ENCODE measurements at regions not wholly inside any gene's neighbourhood (a gene's known extent, or its start where the extent isn't known, plus 50 kb on each side); places are given as distances from the start of the nearest gene placed in this dataset.

- no peak overlapping the region for H3K4me3 ChIP-seq
- H3K4me1 ChIP-seq (replicated peaks) = no peaks in the 10 kb centered on the region
- no peak overlapping the region for H3K27ac ChIP-seq
- H3K9me3 ChIP-seq = no peaks in the 10 kb centered on the region
- no peaks in the 10 kb centered on the region for H3K27me3 ChIP-seq (replicated peaks; ENCODE audit: insufficient read depth)
- no peak for DNase-seq (ENCODE audit: low spot score)
- H3K36me3 ChIP-seq = no peaks in the 10 kb centered on the region
- intact Hi-C loops (cut with DNase I) = no loop called here
- WGBS = 63% methylated on average over 1 of the region's 1 CpG
- TF ChIP-seq POLR2A (IDR thresholded peaks at IDR 0.05) (no peak), POLR2AphosphoS5 (IDR thresholded peaks at IDR 0.05) (no peak)
- TF ChIP-seq, protein P1, sequence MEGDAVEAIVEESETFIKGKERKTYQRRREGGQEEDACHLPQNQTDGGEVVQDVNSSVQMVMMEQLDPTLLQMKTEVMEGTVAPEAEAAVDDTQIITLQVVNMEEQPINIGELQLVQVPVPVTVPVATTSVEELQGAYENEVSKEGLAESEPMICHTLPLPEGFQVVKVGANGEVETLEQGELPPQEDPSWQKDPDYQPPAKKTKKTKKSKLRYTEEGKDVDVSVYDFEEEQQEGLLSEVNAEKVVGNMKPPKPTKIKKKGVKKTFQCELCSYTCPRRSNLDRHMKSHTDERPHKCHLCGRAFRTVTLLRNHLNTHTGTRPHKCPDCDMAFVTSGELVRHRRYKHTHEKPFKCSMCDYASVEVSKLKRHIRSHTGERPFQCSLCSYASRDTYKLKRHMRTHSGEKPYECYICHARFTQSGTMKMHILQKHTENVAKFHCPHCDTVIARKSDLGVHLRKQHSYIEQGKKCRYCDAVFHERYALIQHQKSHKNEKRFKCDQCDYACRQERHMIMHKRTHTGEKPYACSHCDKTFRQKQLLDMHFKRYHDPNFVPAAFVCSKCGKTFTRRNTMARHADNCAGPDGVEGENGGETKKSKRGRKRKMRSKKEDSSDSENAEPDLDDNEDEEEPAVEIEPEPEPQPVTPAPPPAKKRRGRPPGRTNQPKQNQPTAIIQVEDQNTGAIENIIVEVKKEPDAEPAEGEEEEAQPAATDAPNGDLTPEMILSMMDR (IDR thresholded peaks at IDR 0.05) = no peak
Measured at GRCh38 chr4:43959976-43960375, 488.6 kb downstream of the KCTD8 start.

- WGBS = 97% methylated on average over 9 of the region's 9 CpGs
Measured at GRCh38 chr4:43968011-43968410, 480.6 kb downstream of the KCTD8 start.

GRCh38 chr4:43983610-43984009 lies 465.0 kb downstream of the KCTD8 start:
- TF ChIP-seq POLR2A (IDR thresholded peaks at IDR 0.05) = no peak
- TF ChIP-seq POLR2AphosphoS5 (IDR thresholded peaks at IDR 0.05) = no peak
- TF ChIP-seq, protein P1 (IDR thresholded peaks at IDR 0.05) = no peak
- 92% methylated on average over 1 of the region's 1 CpG for WGBS
- H3K27ac ChIP-seq = no peak overlapping the region
- H3K36me3 ChIP-seq = no peaks in the 10 kb centered on the region
- no peaks in the 10 kb centered on the region for H3K27me3 ChIP-seq (replicated peaks; ENCODE audit: insufficient read depth)
- intact Hi-C loops (cut with DNase I) = no loop called here
- H3K9me3 ChIP-seq = no peaks in the 10 kb centered on the region
- H3K4me3 ChIP-seq = no peak overlapping the region
- DNase-seq (ENCODE audit: low spot score) = no peak
- H3K4me1 ChIP-seq (replicated peaks) = no peaks in the 10 kb centered on the region

More at GRCh38 chr4:43968011-43968410, 480.6 kb downstream of the KCTD8 start:
- Histone ChIP-seq H3K36me3 (no peaks in the 10 kb centered on the region), H3K27ac (no peak overlapping the region), H3K9me3 (no peaks in the 10 kb centered on the region), H3K4me1 (replicated peaks) (no peaks in the 10 kb centered on the region), H3K27me3 (replicated peaks; ENCODE audit: insufficient read depth) (no peaks in the 10 kb centered on the region), H3K4me3 (no peak overlapping the region)
- intact Hi-C loops (cut with DNase I) = no loop called here
- no peak for DNase-seq (ENCODE audit: low spot score)
- TF ChIP-seq, protein P1 (IDR thresholded peaks at IDR 0.05) = no peak
- TF ChIP-seq POLR2AphosphoS5 (IDR thresholded peaks at IDR 0.05) (no peak), POLR2A (IDR thresholded peaks at IDR 0.05) (no peak)

DNA sequence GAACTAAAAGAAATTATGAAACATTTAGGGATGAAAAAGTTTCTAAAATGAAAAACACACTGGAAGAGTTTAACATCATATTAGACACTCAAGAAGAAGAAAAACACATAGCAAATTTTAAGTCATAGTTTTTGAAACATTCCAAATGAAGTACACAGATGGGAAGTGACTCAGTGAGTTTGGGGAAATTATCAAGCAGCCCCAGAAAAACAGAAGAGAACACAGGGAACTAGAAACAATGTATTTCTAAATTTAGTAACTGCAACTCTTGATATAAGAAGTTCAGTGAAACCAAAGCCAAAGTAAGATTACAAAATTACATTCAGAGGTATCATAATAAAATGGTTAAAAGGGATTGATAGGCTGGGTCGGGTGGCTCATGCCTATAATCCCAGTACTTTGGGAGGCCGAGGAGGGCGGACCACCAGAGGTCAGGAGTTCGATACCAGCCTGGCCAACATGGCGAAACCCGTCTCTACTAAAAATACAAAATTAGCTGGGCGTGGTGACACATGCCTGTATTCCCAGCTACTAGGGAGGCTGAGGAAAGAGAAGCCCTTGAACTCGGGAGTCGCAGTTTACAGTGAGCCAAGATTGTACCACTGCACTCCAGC lies 461.2 kb downstream of the KCTD8 start:
- Histone ChIP-seq H3K36me3 (no peaks in the 10 kb centered on the region), H3K4me3 (no peak overlapping the region), H3K4me1 (replicated peaks) (no peaks in the 10 kb centered on the region), H3K27me3 (replicated peaks; ENCODE audit: insufficient read depth) (no peaks in the 10 kb centered on the region), H3K27ac (no peak overlapping the region), H3K9me3 (no peaks in the 10 kb centered on the region)
- 92% methylated on average over 9 of the region's 9 CpGs for WGBS
- no peak for TF ChIP-seq POLR2AphosphoS5 (IDR thresholded peaks at IDR 0.05)
- no peak for TF ChIP-seq POLR2A (IDR thresholded peaks at IDR 0.05)
- TF ChIP-seq, protein P1 (IDR thresholded peaks at IDR 0.05) = no peak
- no peak for DNase-seq (ENCODE audit: low spot score)
- intact Hi-C loops (cut with DNase I) = no loop called here

- TF ChIP-seq, protein P1 (IDR thresholded peaks at IDR 0.05) = no peak
- no peak for TF ChIP-seq POLR2AphosphoS5 (IDR thresholded peaks at IDR 0.05)
- no peak for TF ChIP-seq POLR2A (IDR thresholded peaks at IDR 0.05)
- Histone ChIP-seq H3K27me3 (replicated peaks; ENCODE audit: insufficient read depth) (no peaks in the 10 kb centered on the region), H3K4me3 (no peak overlapping the region), H3K4me1 (replicated peaks) (no peaks in the 10 kb centered on the region), H3K9me3 (no peaks in the 10 kb centered on the region), H3K36me3 (no peaks in the 10 kb centered on the region), H3K27ac (no peak overlapping the region)
- intact Hi-C loops (cut with DNase I) = no loop called here
- 64% methylated on average over 7 of the region's 7 CpGs for WGBS
- DNase-seq (ENCODE audit: low spot score) = no peak
Measured at GRCh38 chr4:43990551-43990950, 458.1 kb downstream of the KCTD8 start.
